Activated T-helper 1 cell treated with Interleukin-2 at 50 U/mL for 16 hours (primary cell): ENCODE measurements at regions not wholly inside any gene's neighbourhood (a gene's known extent, or its start where the extent isn't known, plus 50 kb on each side); places are given as distances from the start of the nearest gene placed in this dataset.

Source experiments
- DNase-seq: peaks from one replicate; pipeline ENCODE4 v3.0.0-alpha.2; 2020; ENCODE audit warnings: low read depth

DNA sequence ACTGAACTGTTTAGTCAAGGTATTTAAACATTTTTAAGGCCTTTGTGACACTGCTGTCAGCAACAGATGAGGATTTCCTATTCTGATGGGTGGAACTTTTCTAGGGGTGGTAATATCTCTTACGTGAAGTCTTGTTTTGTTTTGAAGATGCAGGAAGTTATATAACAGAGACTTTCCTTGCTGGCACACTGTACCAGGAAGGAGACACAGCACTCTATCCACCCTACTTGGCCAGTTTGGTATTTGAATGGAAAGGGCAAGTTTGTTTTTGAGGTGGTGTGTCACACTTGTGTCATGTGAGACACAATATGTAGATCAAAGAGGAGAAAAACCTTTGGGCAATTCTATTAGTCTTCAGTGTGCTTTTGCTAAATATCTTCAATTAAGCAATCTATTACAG is 51.6 kb upstream of the SRP54 start:
- DNase-seq, result peak; percentile 11

DNA sequence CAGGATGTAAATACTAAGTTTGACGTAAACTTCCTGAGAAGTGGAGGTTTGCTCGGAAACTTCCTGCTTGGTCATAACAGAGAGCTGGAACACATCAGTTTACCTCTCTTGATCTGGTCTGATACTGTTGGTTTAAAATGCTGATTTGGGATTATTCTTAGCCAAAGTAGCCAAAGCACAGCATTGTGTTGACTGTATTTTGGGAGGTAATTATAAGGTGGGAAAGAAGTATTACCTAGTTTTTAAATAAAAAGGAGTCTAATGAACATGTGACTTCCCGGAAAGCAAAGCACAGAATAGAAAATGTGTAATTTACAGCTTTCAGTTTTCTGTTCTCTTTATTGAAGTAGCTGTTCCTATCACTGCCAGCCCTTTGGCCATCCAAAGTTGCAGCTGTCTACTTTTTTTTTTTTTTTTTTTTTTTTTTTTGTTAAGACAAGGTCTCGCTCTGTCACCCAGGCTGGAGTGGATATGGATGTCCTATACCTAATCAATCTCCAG is 52.2 kb upstream of the SRP54 start:
- DNase-seq, result no peak

- DNase-seq, result no peak
These were observed 51.4 kb upstream of the BAZ1A start for GRCh38 chr14:34926552-34926951.
